H1 (cell line): ENCODE measurements at regions not wholly inside any gene's neighbourhood (a gene's known extent, or its start where the extent isn't known, plus 50 kb on each side); places are given as distances from the start of the nearest gene placed in this dataset.

Source experiments
- CTCF ChIP-seq, 3 experiments: IDR thresholded peaks; 1 replicate in 2 of 3; 2 replicates in 1 of 3; pipeline versions ENCODE4 v1.5.1 to v1.6.1; 2011; ENCODE audit warnings: low read length in 3 of 3, mild to moderate bottlenecking in 3 of 3, inconsistent platforms in 2 of 3, low read depth in 1 of 3, moderate library complexity in 1 of 3; ENCODE audit not compliant: insufficient read depth in 1 of 3; ENCODE audit errors: control extremely low read depth in 1 of 3
- EP300 ChIP-seq, 2 experiments: IDR thresholded peaks; 1 replicate in 1 of 2; 2 replicates in 1 of 2; pipeline ENCODE4 v1.6.1; 2011 to 2012; ENCODE audit warnings: low read depth in 2 of 2, low read length in 2 of 2, mild to moderate bottlenecking in 2 of 2, borderline replicate concordance in 1 of 2, inconsistent platforms in 1 of 2, moderate library complexity in 1 of 2
- EZH2 ChIP-seq: fragments of 200-600 bp; sonication (generic); IDR thresholded peaks from 2 replicates; pipeline ENCODE4 v1.7.1; 2012; ENCODE audit warnings: low read depth, mild to moderate bottlenecking, moderate library complexity, low read length, inconsistent platforms; ENCODE audit not compliant: severe bottlenecking
- HDAC2 ChIP-seq, 2 experiments: fragments of 300-600 bp in 1 of 2; sonication (generic) in 1 of 2; IDR thresholded peaks; 2 replicates each; pipeline ENCODE4 v1.6.1; 2011 to 2012; ENCODE audit warnings: low read depth in 2 of 2, low read length in 2 of 2, mild to moderate bottlenecking in 2 of 2, moderate library complexity in 2 of 2, borderline replicate concordance in 1 of 2, inconsistent platforms in 1 of 2
- HDAC6 ChIP-seq: IDR thresholded peaks from one replicate; pipeline ENCODE4 v1.7.1; 2012; ENCODE audit warnings: low read depth, mild to moderate bottlenecking, inconsistent platforms, low read length, moderate library complexity
- KDM4A ChIP-seq: IDR thresholded peaks from one replicate; pipeline ENCODE4 v1.7.1; 2012; ENCODE audit warnings: low read depth, mild to moderate bottlenecking, moderate library complexity, low read length, inconsistent platforms; ENCODE audit not compliant: severe bottlenecking
- POLR2A ChIP-seq, 2 experiments: IDR thresholded peaks; 1 replicate in 1 of 2; 2 replicates in 1 of 2; pipeline ENCODE4 v1.6.1; 2011; ENCODE audit warnings: low read depth in 2 of 2, low read length in 2 of 2, mild to moderate bottlenecking in 2 of 2; ENCODE audit errors: control extremely low read depth in 1 of 2
- POLR2AphosphoS5 ChIP-seq: IDR thresholded peaks from 2 replicates; pipeline ENCODE4 v1.6.1; 2011; ENCODE audit warnings: low read depth, low read length
- RFX5 ChIP-seq: IDR thresholded peaks from 2 replicates; pipeline ENCODE4 v1.6.1; 2011; ENCODE audit warnings: low read depth, low read length, improper control_type of control experiment, borderline replicate concordance
- SIN3A ChIP-seq, 2 experiments: IDR thresholded peaks in 1 of 2; conservative IDR thresholded peaks in 1 of 2; 2 replicates each; pipeline ENCODE4 v1.6.1; 2011 to 2012; ENCODE audit warnings: low read length in 2 of 2, improper control_type of control experiment in 1 of 2, low read depth in 1 of 2, mild to moderate bottlenecking in 1 of 2
- ZNF274 ChIP-seq: IDR thresholded peaks from 2 replicates; pipeline ENCODE4 v1.7.0; 2012; ENCODE audit warnings: low read length, borderline replicate concordance; ENCODE audit errors: extremely low read depth

- TF ChIP-seq POLR2A (IDR thresholded peaks at IDR 0.05; ENCODE audit: control extremely low read depth in 1 of 2, low read depth in 2 of 2, low read length in 2 of 2), result no peak
- TF ChIP-seq CTCF (IDR thresholded peaks at IDR 0.05; ENCODE audit: control extremely low read depth in 1 of 3, insufficient read depth in 1 of 3, low read depth in 1 of 3, low read length in 3 of 3), result no peak
- no peak for TF ChIP-seq KDM4A
- TF ChIP-seq POLR2AphosphoS5, result no peak
- no peak for TF ChIP-seq SIN3A (conservative IDR thresholded peaks at IDR 0.05 in 1 of 2, IDR thresholded peaks at IDR 0.05 in 1 of 2; ENCODE audit: low read depth in 1 of 2, low read length in 2 of 2)
- TF ChIP-seq HDAC2 (IDR thresholded peaks at IDR 0.05; ENCODE audit: borderline replicate concordance in 1 of 2, low read depth in 2 of 2, low read length in 2 of 2), result no peak
- TF ChIP-seq EP300 (IDR thresholded peaks at IDR 0.05; ENCODE audit: borderline replicate concordance in 1 of 2, low read depth in 2 of 2, low read length in 2 of 2), result peak in 1 of 2 experiments; percentile 44; a peak in 1 of 3 replicates
- no peak for TF ChIP-seq RFX5
- no peak for TF ChIP-seq HDAC6
- TF ChIP-seq EZH2, result no peak
- TF ChIP-seq ZNF274, result no peak
Observed at GRCh38 chr14:55957950-55958349, 160.3 kb upstream of the PELI2 start.
